ENCODE measurements at regions not wholly inside any gene's neighbourhood (a gene's known extent, or its start where the extent isn't known, plus 50 kb on each side); places are given as distances from the start of the nearest gene placed in this dataset.
A peak's percentile ranks its signal among the peaks of the same experiment; 100 is the strongest.

DNA sequence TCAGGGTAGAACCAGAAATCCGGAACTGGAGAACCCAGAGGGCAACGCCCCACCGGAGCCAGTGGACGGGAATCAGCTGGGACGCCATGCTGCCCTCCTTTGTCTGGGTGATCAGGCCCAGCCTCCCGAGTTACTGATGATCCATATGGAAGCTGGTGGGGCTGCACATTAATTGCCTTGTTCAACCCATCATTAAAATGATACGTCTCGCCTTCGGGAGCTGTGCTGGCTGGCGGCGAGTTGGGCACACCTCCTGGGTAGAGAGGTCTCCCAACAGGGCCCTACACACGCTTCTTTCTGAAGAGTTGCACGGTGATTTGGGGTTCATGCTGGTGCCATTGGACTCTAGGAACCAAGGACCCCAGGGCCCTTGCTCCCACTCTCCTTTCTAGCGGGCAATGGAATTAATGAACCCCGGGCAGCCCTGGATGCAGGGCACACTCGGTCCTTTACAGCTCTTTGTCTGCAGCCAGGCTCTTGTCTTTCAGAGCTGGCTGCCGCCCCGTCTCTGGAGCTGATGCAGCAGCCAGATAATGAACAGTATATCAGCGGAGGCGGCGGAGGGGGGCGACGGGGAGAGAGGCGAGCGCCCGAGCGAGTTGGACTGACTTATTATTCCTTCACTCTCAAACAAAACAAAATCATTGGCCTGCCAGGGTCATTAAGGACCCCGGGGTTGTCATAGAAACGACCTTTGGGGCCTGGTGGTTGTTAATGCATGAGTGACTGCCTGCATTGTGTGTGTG is 412.2 kb upstream of the ZMIZ1 start:
- no peak overlapping the region for H2AK5ac ChIP-seq (ENCODE audit: low read length)
- no CpG with 5 or more reads among the region's 29 CpGs for WGBS (ENCODE audit: extremely low coverage, insufficient coverage, low lambda C conversion rate)
- H3K4ac ChIP-seq (ENCODE audit: low read depth, low read length), result no peak overlapping the region
- H3K56ac ChIP-seq (ENCODE audit: low read length), result no peak overlapping the region
- H3K79me1 ChIP-seq (ENCODE audit: low read length), result no peaks in the 10 kb centered on the region
- no peak overlapping the region for H2BK5ac ChIP-seq (ENCODE audit: low read length)
- no peaks in the 10 kb centered on the region for H3K79me2 ChIP-seq (ENCODE audit: control insufficient read depth, insufficient read depth, low read length)
- no peak overlapping the region for H2BK15ac ChIP-seq (replicated peaks; ENCODE audit: low read depth)
- H3K4me1 ChIP-seq (ENCODE audit: control insufficient read depth, low read depth, low read length), result no peaks in the 10 kb centered on the region
- H3K36me3 ChIP-seq (ENCODE audit: control insufficient read depth, insufficient read depth, low read length), result no peaks in the 10 kb centered on the region
- no peak overlapping the region for H3K18ac ChIP-seq (ENCODE audit: low read length)
- no peak overlapping the region for H2BK120ac ChIP-seq (ENCODE audit: low read depth, low read length)
- peak; percentile 3 for DNase-seq
- H3K27ac ChIP-seq (ENCODE audit: low read depth, low read length), result no peak overlapping the region
- H3K9ac ChIP-seq (ENCODE audit: low read length), result no peak overlapping the region
- no peak overlapping the region for H4K8ac ChIP-seq (ENCODE audit: low read depth, low read length)
- H3K4me3 ChIP-seq (ENCODE audit: low read length), result no peak overlapping the region
- H3K4me2 ChIP-seq (ENCODE audit: low read length), result no peak overlapping the region
- H4K5ac ChIP-seq (ENCODE audit: low read length), result no peak overlapping the region
- H3K23ac ChIP-seq (ENCODE audit: low read length), result no peak overlapping the region
- no peaks in the 10 kb centered on the region for H3K27me3 ChIP-seq (ENCODE audit: insufficient read depth, low read length, poor library complexity)

DNA sequence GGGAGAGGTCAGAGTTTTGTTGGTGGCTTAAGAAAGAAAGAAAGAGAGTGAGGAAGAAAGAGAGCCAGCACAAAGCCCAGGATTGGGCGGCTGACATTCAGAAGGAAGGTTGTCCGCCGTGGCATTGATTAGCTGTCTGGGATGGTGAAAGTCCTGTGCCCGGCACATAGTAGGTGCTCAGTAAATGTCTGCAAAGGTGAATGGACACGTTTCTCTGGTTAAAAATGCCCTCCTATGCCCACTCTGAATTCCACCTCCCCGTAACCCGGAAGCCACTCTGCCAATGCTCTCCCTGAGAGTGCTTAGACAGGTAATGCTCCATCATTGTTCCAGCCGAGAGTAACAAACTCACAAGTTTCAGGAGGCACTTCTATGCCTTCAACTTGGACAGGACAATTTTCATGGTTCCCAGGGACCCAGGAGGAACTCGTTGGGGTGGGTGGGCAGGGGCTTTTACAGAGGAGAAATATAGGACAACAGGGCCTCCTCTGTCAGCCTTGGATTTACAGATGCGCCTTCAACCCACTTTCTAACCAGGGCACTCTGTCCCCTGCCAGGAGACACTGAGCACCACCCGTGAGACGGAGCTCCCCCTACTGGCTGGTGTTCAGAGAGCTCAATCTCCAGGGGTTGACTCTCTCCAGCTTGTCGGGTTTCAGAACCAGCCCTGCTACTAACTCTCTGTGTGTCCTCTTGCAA is 411.5 kb upstream of the ZMIZ1 start:
- Histone ChIP-seq H3K9ac (ENCODE audit: low read length) (no peak overlapping the region), H3K18ac (ENCODE audit: low read length) (no peak overlapping the region), H3K36me3 (ENCODE audit: control insufficient read depth, insufficient read depth, low read length) (no peaks in the 10 kb centered on the region), H3K79me1 (ENCODE audit: low read length) (no peaks in the 10 kb centered on the region), H2BK5ac (ENCODE audit: low read length) (no peak overlapping the region), H3K56ac (ENCODE audit: low read length) (no peak overlapping the region), H2AK5ac (ENCODE audit: low read length) (no peak overlapping the region), H2BK15ac (replicated peaks; ENCODE audit: low read depth) (no peak overlapping the region), H2BK120ac (ENCODE audit: low read depth, low read length) (no peak overlapping the region), H3K27ac (ENCODE audit: low read depth, low read length) (no peak overlapping the region), H3K79me2 (ENCODE audit: control insufficient read depth, insufficient read depth, low read length) (no peaks in the 10 kb centered on the region), H4K5ac (ENCODE audit: low read length) (no peak overlapping the region), H3K27me3 (ENCODE audit: insufficient read depth, low read length, poor library complexity) (no peaks in the 10 kb centered on the region), H3K4me1 (ENCODE audit: control insufficient read depth, low read depth, low read length) (no peaks in the 10 kb centered on the region), H3K4ac (ENCODE audit: low read depth, low read length) (no peak overlapping the region), H4K8ac (ENCODE audit: low read depth, low read length) (no peak overlapping the region), H3K4me3 (ENCODE audit: low read length) (no peak overlapping the region), H3K23ac (ENCODE audit: low read length) (no peak overlapping the region), H3K4me2 (ENCODE audit: low read length) (no peak overlapping the region)
- WGBS (ENCODE audit: extremely low coverage, insufficient coverage, low lambda C conversion rate), result no CpG with 5 or more reads among the region's 13 CpGs
- DNase-seq, result peak; percentile 80

DNA sequence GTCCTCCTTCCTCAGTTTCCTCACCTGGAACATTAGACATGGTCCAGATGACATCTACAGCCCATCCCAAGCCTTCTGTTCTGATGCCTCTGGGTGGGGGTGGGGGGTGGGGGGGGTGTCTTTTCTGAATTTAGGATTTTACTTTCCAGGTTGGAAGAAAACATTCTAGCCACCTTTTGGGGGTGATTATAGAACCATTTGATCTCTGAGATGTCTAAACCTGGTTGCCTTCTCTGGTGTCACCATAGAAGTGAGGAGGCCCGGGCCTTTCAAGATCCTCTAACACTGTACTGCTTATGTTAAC is 411.0 kb upstream of the ZMIZ1 start:
- no peak overlapping the region for H3K23ac ChIP-seq (ENCODE audit: low read length)
- H3K36me3 ChIP-seq (ENCODE audit: control insufficient read depth, insufficient read depth, low read length), result no peaks in the 10 kb centered on the region
- no peak overlapping the region for H3K27ac ChIP-seq (ENCODE audit: low read depth, low read length)
- H3K4me2 ChIP-seq (ENCODE audit: low read length), result no peak overlapping the region
- no peak overlapping the region for H4K5ac ChIP-seq (ENCODE audit: low read length)
- H3K27me3 ChIP-seq (ENCODE audit: insufficient read depth, low read length, poor library complexity), result no peaks in the 10 kb centered on the region
- H3K18ac ChIP-seq (ENCODE audit: low read length), result no peak overlapping the region
- no peak overlapping the region for H4K8ac ChIP-seq (ENCODE audit: low read depth, low read length)
- H2BK120ac ChIP-seq (ENCODE audit: low read depth, low read length), result no peak overlapping the region
- H3K56ac ChIP-seq (ENCODE audit: low read length), result no peak overlapping the region
- no peaks in the 10 kb centered on the region for H3K79me2 ChIP-seq (ENCODE audit: control insufficient read depth, insufficient read depth, low read length)
- no peaks in the 10 kb centered on the region for H3K4me1 ChIP-seq (ENCODE audit: control insufficient read depth, low read depth, low read length)
- H2AK5ac ChIP-seq (ENCODE audit: low read length), result no peak overlapping the region
- no peak overlapping the region for H3K4me3 ChIP-seq (ENCODE audit: low read length)
- no peak overlapping the region for H3K9ac ChIP-seq (ENCODE audit: low read length)
- H2BK5ac ChIP-seq (ENCODE audit: low read length), result no peak overlapping the region
- no peak for DNase-seq
- H3K79me1 ChIP-seq (ENCODE audit: low read length), result no peaks in the 10 kb centered on the region
- H2BK15ac ChIP-seq (replicated peaks; ENCODE audit: low read depth), result no peak overlapping the region
- WGBS (ENCODE audit: extremely low coverage, insufficient coverage, low lambda C conversion rate), result no CpG with 5 or more reads among the region's 1 CpG
- no peak overlapping the region for H3K4ac ChIP-seq (ENCODE audit: low read depth, low read length)

DNA sequence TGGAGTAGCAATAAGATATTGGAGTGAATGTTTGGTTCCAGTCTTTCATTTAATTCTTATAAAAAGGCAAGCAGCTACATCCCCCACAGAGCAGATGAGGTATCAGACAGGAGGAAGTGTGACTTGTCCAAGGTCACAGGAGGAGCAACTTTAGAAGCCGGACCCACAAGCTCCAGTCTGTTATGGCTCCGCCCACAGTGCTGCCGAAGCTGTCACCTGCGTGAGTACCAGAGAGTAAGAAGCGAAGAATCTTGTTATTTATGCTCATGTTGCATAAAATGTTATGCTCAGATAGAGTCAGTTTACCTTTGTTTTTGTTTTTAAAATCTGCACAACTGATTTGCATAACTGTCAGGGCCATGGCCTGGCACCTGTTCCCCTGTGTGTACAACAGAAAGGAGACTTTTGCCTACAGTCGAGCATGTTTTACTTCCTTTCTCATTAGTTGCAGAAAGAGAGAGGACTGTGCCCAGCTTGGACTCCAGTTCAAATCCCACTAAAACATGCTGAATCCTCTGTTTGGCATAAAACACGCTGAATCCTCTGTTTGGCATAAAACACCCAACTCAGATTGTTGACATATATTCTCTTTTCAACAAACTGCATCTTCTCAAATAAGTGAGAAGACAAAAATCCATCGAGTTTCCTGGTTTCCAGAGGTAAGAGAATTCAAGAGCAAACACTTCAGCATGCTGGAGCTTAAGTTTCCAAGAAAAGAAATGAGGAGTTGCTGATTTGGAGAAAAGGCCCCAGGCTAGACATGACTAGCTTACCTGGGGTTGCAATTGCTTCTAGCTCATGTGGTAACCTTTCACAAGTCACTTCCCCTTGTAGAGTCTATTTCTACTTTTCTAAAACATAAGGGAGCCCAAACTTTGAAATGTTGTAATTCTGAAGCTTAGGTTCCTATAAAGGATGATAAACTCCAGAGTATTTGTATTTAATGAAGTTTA is 409.8 kb upstream of the ZMIZ1 start:
- Histone ChIP-seq H2AK5ac (ENCODE audit: low read length) (no peak overlapping the region), H3K4me3 (ENCODE audit: low read length) (no peak overlapping the region), H3K27ac (ENCODE audit: low read depth, low read length) (no peak overlapping the region), H3K79me1 (ENCODE audit: low read length) (no peaks in the 10 kb centered on the region), H3K18ac (ENCODE audit: low read length) (no peak overlapping the region), H3K23ac (ENCODE audit: low read length) (no peak overlapping the region), H2BK120ac (ENCODE audit: low read depth, low read length) (no peak overlapping the region), H2BK15ac (replicated peaks; ENCODE audit: low read depth) (no peak overlapping the region), H4K5ac (ENCODE audit: low read length) (no peak overlapping the region), H3K27me3 (ENCODE audit: insufficient read depth, low read length, poor library complexity) (no peaks in the 10 kb centered on the region), H3K56ac (ENCODE audit: low read length) (no peak overlapping the region), H3K4me2 (ENCODE audit: low read length) (no peak overlapping the region), H3K4ac (ENCODE audit: low read depth, low read length) (no peak overlapping the region), H3K36me3 (ENCODE audit: control insufficient read depth, insufficient read depth, low read length) (no peaks in the 10 kb centered on the region), H3K9ac (ENCODE audit: low read length) (no peak overlapping the region), H2BK5ac (ENCODE audit: low read length) (no peak overlapping the region), H4K8ac (ENCODE audit: low read depth, low read length) (no peak overlapping the region), H3K79me2 (ENCODE audit: control insufficient read depth, insufficient read depth, low read length) (no peaks in the 10 kb centered on the region), H3K4me1 (ENCODE audit: control insufficient read depth, low read depth, low read length) (no peaks in the 10 kb centered on the region)
- no peak for DNase-seq
- no CpG with 5 or more reads among the region's 8 CpGs for WGBS (ENCODE audit: extremely low coverage, insufficient coverage, low lambda C conversion rate)

DNA sequence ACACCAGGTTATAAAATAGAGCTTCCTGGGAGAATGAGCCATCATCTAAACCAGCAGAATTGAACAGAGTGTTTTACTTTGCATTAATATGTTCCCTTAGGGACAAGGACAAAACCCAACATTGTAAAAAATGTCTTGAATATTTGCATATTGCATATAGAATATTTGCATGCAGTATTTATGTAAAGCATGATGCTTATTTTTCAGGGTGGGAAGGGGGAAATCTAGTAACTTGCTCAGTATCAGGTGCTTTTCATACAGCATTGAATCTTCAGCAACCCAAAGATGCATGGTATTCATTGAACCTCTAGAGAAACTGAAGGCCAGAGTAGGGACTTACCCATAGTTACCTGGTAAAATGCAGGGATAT is 409.2 kb upstream of the ZMIZ1 start:
- no peak overlapping the region for H3K4ac ChIP-seq (ENCODE audit: low read depth, low read length)
- no peaks in the 10 kb centered on the region for H3K36me3 ChIP-seq (ENCODE audit: control insufficient read depth, insufficient read depth, low read length)
- no peak overlapping the region for H2BK120ac ChIP-seq (ENCODE audit: low read depth, low read length)
- no peak overlapping the region for H2BK5ac ChIP-seq (ENCODE audit: low read length)
- no peak overlapping the region for H2BK15ac ChIP-seq (replicated peaks; ENCODE audit: low read depth)
- no peak overlapping the region for H2AK5ac ChIP-seq (ENCODE audit: low read length)
- H3K23ac ChIP-seq (ENCODE audit: low read length), result no peak overlapping the region
- H3K27me3 ChIP-seq (ENCODE audit: insufficient read depth, low read length, poor library complexity), result no peaks in the 10 kb centered on the region
- H3K56ac ChIP-seq (ENCODE audit: low read length), result no peak overlapping the region
- no peak overlapping the region for H4K5ac ChIP-seq (ENCODE audit: low read length)
- DNase-seq, result no peak
- H3K79me2 ChIP-seq (ENCODE audit: control insufficient read depth, insufficient read depth, low read length), result no peaks in the 10 kb centered on the region
- H3K4me3 ChIP-seq (ENCODE audit: low read length), result no peak overlapping the region
- H3K9ac ChIP-seq (ENCODE audit: low read length), result no peak overlapping the region
- H3K4me2 ChIP-seq (ENCODE audit: low read length), result no peak overlapping the region
- H3K27ac ChIP-seq (ENCODE audit: low read depth, low read length), result no peak overlapping the region
- no peak overlapping the region for H3K18ac ChIP-seq (ENCODE audit: low read length)
- H3K4me1 ChIP-seq (ENCODE audit: control insufficient read depth, low read depth, low read length), result no peaks in the 10 kb centered on the region
- H4K8ac ChIP-seq (ENCODE audit: low read depth, low read length), result no peak overlapping the region
- no peaks in the 10 kb centered on the region for H3K79me1 ChIP-seq (ENCODE audit: low read length)

Measured in mesendoderm (in vitro differentiated cells).